ENCODE measurements at regions not wholly inside any gene's neighbourhood (a gene's known extent, or its start where the extent isn't known, plus 50 kb on each side); places are given as distances from the start of the nearest gene placed in this dataset.

DNA sequence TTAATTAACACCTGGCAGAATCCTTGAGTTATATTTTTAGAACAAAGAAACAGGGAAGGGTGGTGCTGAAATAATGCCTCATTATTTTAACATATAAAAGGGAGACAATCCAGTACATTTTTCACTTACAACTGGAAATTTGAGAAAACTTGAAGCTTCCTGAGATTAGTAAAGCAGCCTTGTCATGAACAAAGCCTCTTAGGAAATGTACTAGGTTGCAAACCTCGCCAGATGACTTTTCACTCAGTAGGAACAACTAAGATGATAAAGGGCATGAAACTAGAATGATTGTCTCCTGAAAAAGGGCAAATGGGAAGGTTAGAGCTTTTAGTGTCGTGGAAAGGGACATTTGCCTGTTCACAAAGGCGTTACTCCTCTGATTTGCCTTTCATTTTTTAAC, 289.6 kb downstream of the ETS1 start:
- no peak for DNase-seq

DNA sequence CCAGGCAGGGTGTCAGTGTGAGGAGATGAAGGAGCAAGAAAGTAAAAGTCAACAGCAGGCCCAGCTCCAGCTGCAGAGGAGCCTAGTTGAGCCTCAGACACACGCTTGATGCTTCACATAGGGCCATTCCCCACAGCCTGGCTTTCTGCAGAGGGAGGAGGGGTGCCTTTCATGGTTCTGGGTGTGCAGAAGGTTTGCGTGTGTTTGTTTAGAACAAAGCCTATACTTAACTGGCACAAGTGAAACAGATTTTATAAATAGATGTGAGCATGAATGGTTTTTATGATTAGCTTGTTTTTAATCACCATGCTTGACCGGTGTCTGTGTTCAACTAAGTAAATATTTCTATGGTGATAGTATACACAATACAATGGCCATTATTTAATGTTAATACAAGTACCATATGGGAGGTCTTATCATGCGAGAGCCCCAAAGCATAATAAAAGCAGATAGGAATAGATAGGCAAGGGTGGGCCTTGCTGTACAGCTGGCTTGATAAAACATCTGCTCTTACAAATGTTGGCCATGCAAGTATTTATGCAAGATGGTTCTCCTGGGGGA, 290.2 kb downstream of the ETS1 start:
- no peak for DNase-seq

DNA sequence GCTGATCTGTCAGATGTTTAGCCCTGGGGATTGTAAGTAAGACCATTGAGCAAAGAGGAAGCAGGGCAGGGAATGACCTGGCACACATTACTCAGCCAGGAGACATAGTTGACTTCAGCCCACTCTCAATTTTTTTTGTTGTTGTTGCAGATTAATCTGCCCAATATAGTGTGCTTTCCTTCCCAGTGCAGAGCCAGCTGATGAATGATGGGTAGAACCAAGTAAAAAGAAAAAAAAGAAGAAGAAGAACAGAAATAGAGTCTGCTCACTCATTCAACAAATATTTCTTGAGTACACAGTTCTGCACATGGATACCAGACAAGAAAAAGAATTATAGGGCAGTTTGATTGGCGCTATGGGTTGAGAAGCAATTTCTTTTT, 292.7 kb downstream of the ETS1 start:
- DNase-seq, result no peak

DNA sequence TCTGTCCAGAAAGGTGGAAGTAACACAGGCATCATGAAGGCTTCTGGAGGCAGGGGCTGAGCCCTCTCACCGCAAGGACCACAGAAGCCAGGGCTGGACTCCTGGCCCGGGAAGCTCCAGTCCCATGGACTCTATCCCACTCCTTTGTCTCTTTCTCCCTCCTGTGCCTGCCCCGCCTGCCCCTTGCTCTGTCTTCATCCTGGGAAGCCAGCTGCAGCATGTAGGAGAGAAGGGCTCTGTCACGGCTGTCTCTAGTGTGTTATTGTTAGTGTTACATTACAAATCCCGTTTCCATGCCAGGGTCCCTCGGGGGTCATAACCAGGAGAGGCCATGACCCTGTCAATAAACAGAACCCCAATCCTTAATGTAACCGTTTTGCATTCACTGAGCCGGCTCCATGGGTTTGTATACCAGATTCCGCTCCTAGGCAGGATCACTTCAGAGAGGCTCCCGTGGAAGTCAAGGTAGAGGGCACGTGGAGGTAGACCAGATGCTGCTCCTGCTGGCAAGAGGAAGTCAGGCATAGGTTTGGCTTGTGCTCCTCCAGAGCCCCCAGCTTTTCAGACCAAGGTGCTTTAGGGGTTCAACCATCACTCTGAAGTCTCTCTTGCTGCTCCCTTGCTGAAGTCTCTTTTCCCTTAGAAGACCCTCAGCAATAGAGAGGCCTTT, 293.2 kb downstream of the ETS1 start:
- peak; percentile 31 for DNase-seq

DNA sequence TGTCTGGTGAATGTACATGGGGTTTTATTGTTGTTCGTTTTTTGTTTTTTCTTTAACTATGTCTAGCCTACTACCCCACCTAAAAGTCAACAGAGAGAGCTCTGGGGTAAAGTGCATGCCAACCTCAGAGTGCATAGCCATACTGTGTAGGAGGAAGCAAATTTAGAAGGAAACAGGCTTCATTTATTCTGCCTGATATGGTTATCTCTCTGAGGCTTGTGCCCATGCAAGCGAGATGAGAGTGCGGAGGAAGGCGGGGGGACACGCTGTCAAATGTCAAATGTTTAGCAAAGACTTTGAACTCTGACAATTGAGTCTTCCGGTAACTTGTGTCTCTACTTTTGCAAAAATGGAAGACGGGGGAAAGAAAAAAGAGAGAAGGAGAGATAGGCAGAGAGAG, 295.5 kb downstream of the ETS1 start:
- DNase-seq, result no peak

DNA sequence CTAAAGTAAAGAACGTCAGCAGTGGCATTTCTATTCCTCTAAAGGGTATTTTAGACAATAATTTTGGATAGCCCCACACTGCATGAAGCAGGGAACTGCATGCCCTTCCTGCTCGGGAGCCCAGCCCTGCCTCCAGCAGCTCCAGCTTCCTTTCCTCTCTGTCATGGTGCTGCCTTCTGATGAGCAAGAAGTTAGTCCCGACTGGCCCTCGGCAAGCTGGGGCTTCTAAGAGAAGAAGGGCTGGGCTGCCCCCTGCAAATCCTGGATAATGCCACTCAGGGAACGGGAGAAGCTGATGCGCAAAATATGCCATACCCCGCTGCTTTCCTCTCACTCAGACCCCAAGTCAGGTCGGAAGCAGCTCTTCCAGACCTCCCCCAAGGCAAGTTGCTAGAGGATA, 296.4 kb downstream of the ETS1 start:
- DNase-seq, result no peak

DNA sequence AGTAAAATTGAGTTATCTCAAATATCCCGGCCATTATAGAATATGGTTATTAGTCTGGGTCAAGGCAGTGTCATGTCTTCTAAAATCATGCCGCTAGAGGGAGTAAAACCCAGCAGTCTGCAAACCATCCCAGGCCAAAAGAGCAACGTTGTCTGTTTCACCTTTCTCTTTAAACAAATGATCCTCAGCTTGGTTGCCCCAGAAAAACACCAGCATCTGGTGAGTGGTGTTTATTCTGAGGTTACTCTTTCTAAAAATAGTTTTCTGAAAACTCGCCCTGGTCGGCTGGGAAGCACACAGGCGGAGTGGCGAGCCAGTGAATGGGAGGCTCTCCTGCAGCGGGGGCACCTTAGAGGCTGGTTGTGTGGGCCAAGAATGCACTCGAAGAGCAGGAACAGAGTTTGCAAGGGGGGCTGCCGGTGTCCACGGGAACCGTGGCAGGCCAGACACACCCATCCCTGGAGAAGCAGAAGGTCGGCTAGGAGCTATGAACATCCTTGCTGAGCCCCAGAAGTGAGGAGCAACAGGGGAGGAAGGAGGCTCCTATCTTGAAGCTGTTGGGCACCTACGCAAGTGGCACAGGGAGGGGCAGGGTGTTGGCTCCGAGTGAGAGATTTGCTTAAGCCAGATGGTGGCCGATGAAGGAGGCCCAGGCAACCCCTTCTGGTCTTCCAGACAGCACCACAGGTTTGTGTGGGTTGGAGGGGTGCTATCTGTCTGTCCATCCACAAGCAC, 297.1 kb downstream of the ETS1 start:
- peak; percentile 67 for DNase-seq

DNA sequence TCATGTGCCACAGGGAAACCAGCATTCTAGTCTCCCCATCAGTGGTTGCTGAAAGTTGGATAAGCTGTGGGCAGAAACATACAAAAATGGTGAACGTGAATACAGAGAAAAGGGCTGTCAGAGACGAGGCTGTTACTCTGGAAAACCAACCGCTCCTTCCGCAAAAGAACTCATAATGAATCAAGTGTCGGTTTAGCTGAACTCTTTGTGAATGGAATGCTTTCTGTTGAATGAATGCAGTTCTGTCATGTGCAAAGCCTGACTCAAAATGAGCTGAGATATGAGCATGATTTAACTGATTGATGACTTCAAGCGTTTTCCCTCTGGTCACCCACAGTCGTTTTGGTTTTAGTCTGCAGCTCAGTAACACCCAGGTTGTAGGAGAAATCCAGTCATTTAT, 298.3 kb downstream of the ETS1 start:
- DNase-seq, result no peak

DNA sequence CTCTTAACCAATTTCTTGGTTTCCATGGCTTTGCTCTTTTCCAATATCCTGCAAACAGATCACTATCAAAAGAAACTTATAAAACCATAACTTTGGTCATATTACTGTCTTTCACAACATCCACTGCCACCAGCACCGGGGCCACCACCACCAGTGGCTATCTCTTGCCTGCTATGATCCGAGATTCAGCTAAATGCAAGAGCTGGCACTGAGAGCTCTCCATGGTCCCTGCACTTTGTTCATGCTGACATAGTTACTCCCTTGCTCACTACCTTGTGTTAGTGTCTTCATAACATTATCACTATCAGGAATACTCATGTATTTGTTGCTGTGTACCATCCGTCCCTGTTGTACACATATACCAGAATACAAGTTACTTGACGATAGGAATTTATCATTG, 299.0 kb downstream of the ETS1 start:
- DNase-seq, result no peak

DNA sequence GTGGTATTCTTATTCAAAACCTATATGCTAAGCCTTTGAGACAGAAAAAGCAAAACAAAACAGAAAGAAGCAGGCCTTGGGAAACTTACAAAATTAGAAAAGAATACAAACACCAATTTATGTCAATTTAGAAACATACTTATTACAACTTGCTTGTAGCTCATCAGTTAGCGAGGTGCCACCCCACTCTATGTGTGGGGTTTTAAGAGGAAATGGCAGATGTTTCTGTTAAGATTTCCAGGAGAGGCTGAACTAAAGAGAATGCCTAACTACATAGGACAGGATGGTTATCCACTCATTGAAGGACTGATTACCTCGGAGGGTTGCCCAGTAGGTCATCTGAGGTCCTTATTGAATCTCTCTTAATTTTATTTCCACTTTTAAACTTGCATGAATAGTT, 302.0 kb downstream of the ETS1 start:
- no peak for DNase-seq

DNA sequence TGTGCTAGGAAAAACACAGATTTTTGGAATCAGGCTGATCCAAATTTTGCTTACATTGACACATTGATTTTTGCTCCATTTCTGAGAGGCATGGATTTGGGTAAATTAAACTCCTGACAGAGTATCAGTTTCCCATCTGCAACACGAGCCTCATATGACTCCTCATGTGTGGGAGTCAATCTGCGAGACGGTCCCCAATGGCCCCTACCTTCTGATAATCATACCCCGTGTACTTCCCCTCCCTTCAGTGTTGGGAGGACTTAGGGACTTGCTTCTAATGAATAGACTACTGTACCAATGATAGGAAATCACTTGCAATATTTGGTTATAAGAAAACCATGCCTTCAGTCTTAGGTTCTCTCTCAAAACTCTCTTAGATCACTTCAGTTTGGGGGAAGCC, 302.7 kb downstream of the ETS1 start:
- DNase-seq, result no peak

DNA sequence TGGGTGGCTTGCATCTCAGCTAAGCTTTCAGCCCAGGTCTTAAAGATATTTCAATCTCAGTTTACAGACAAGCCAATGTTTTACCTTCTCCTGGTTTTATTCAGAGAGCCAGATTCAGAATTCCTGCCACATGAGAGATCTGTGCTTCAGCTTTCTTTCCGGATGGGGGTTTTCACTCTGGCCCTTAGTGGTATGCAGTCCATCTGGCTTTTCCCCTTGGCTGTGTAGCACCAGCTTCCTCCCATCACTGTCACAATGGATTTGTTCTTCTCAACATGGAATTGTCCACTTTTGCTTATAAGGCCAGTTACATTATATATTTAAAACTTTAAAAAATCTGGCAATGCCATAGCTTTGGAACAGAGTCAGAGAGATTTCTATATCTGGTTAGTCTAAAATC, 303.9 kb downstream of the ETS1 start:
- DNase-seq, result no peak

DNA sequence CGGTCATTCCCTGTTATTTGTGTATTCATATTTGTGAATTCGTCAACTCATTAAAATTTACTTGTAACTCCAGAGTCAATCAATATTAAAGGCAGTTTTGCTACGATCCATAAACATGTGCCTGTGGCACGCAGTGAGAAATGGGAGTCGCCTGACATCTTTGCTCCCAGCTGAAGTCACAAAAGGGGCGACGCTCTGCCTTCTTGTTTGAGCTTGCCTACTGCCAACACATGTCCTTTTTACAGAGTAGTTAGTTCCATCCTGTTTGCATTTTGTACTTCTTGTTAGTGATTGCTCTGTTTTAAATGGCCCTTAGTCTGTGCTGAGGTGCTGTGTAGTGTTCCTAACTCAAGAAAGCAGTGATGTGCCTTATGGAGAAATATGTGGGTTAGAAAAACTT, 305.3 kb downstream of the ETS1 start:
- no peak for DNase-seq

DNA sequence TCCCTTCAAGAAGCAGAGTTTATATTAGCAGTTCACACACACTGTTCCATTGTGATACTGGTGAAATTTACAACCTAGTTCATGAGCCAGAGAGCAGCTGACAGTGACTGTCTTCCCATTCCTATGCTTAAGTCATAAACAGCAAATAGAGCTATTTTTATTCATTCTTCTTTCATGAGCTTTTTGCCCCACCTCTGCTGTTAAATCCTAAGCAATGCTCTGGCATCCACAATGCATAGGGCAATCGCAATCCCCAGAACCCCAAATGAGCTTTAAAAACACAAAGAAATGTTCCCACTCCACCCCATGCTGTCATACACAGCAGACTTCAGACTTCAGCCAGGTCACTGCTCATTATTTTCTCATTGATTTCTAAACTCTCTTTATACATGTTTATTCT, 307.5 kb downstream of the ETS1 start:
- no peak for DNase-seq

DNA sequence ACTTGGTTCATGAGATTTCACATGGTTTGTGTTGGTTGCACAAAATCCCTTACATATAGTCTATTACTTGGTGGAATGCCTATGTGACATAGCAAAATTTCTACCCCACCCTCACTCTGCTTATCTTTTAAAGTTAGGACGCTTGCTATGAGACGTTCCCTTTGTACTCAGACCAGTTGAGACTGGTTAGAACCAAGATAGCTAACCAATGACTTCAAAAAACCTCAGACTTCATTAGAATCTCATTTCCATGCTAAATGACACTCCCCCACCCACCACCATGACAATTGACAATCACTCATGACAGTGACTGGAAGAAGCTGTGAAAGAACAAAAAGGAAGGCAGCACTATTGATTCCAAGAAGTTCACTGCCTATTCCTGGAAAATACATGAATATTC, 313.6 kb downstream of the ETS1 start:
- no peak for DNase-seq

DNA sequence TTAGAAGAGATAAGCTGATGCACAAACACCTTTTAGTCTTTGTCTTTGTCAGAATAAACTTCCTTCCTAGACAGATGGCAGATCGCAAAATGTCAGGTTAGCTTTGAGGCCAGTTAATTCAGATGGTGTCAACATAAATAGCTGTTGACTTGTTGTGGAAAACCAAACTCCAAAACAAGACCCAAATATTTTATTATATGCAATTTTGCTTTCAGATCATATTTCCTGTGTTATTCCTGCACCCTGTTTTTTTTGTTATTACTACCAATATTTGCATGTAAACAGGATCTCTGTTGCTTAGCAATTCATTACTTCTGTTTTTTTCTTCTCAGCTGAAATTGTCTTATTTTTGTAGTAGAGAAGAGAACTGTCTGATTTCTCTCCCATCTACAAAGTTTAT, 316.0 kb downstream of the ETS1 start:
- no peak for DNase-seq

DNA sequence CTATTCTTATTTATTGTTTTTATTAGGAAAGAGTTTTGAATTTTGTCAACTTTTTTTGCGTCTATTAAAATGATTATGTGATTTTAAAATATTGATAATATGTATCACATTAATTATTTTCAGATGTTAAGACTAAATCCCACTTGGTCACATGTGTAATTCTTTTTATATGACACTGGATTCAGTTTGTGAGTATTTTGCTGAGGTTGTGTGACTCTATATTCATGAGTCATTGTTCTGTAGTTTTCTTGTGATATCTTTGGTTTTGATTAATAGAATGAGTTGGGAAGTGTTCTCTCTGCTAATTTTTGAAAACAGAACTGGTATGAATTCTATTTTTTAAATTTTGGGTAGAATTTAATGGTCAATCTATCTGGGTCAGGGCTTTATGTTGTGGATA, 317.9 kb downstream of the ETS1 start:
- DNase-seq, result no peak

DNA sequence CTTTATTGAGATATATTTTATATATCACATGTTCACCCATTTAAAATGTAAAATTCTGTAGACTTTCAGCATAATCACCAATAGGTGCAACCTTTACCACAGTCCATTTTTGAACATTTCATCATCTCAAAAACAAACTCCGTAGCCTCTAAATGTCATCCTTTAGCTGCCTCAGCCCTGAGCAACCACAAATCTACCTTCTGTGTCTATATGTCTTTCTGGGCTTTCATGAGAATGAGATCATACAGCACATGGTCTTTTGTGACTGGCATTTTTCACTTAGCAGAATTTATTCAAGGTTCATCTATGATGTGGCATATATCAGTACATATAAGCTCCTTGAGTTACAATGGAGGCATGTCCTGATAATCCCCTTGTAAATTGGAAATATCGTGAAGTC, 320.5 kb downstream of the ETS1 start:
- no peak for DNase-seq

DNA sequence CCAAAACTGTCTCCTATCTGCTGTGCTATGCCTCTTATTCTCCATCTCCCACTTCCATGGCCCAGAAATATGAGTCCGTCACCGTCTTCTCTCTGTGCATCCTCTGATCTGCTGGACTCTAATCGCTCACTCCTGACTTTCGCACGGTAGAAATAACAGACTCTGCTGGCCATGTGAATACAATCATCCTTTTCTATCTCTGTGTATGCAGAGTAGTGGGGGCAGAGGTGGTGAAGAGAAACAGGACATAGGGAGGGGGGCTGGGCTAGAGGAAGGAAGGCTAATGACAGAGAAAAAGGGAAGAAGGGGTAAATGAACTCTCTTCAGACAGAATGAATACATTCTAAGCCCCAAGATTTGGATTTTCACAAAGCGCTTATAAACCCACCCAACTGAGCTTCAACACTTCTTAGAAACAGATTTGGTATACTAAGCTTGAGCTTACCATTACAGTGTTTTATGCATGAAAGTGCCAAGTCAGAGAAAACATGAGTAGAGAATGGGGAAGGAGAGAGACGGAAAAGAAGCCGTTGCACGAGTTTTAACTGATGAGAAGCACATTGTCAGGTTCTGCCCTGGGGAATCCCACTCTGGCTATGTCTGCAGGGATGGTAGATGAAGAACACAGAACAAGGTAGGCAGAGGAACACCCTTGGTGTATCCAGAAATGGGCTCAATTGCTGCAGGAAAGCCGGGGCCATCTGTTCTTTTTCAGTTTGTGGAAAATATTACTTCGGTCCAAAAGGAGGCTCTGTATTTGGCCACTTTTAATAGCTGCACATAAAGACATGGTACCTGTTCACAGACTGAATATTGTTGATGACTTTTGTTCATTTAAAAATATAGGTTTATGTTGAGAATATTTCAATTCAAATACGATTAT, 324.7 kb downstream of the ETS1 start:
- no peak for DNase-seq

DNA sequence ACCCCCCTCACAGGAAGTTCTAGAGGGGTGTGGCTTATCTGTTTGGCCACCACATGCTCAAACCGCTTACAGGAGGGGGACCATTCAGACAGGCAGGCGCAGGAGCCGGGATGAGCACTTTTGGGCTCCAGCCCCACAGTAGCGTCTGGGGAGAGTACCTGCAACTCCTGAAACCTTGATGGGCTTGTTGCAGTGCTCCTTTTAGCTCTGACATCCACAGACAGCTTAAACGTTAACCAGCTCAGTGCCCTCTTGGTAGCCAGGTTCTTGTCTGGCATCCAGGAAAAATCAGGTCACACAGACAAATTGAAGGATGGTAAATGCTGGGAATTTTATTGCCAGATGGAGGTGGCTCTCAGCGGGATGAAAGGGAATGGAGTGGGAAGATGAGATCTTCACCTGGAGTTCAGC, 326.3 kb downstream of the ETS1 start:
- DNase-seq, result no peak

DNA sequence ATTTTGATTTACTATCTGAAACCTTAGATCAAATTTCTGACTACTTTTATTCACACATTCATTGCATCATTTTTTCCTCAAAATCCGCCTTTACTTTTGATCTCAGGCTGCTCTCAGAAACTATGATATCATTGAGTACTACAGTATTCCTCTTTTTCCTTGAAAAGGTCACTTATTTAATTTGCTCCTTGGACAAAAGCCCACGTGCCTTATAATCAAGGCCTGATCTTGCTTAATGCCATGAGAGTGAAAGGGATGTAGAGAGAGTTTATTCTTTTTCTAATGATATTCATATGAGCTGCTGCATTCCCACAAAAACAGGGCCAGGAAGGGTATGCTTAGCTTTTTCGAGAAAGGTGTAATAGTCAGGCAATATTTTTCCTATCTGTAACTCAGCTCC, 327.0 kb downstream of the ETS1 start:
- no peak for DNase-seq

DNA sequence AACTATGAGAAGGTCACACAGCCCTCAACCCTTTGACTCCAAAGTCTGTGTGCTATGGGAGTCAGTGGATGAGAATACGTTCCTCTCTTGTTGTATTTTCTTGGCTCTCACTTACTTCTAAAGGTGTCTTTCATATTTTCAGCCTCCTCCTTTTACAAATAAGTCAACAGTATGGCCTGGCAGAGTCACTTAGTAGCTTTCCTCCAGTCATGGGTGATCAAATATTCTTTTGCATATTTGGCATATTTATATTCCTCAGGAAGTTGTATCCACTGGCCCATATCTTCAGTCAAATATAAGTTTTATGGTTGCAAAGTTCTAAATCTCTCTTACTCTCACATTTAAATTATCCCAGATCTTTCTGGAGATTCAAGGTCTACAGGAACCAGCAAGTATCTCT, 327.5 kb downstream of the ETS1 start:
- no peak for DNase-seq

DNA sequence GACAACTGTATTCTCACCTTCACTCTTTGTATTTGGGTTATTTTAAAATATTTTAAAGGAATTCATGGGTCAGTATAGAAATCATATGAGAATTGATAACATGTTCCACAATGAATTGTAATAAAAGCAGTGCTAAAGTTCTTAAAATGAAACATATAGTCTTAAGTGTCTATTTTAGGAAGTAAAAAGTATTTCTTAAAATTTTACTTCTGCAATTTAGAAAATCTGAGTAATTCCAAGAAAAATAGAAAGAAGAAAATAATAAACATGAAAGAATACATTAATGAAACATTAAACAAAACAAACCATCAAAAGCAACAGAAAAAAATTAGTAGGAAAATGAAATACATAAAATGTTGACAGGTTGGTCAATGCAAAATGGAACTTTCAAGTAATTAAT, 332.4 kb downstream of the ETS1 start:
- no peak for DNase-seq

DNA sequence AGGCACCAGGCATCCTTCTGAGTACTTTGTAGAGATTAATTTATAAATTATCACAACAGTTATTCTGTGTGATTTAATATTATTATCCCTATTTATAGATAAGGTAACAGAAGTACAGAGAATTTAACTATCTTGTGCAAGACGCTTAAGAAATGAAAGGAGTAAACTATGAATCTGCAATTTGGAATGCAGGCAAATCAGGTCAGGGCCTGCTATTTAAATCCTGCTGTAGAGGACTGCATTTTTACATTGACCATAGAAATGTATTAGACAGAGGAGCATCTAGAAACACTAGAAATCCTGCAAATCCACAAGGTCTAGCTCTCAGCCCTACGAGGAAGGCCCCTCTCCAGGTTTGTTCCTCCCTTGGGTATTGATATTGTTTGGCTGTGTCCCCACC, 336.2 kb downstream of the ETS1 start:
- no peak for DNase-seq

All from right hindlimb (tissue), 1 donor.